Choroid plexus epithelial cell (primary cell): ENCODE measurements at regions not wholly inside any gene's neighbourhood (a gene's known extent, or its start where the extent isn't known, plus 50 kb on each side); places are given as distances from the start of the nearest gene placed in this dataset.
A peak's percentile ranks its signal among the peaks of the same experiment; 100 is the strongest.
"Not testable (repeated sequence)": the region's sequence is repeated elsewhere in the genome, so short reads cannot be mapped to it uniquely, and the experiment has no call there.

ENCODE experiments used
- DNase-seq: peaks from one replicate; pipeline ENCODE4 v3.0.0-alpha.2; 2010; ENCODE audit warnings: low read depth
- H3K4me3 ChIP-seq: 2 replicates; pipeline ENCODE4 v1.5.1; 2011; ENCODE audit warnings: low read depth, mild to moderate bottlenecking, control low read depth, low read length, moderate library complexity
- TF ChIP-seq, protein P1 (sequence below): conservative IDR thresholded peaks from 2 replicates; pipeline ENCODE4 v1.5.1; 2011; ENCODE audit warnings: low read depth, mild to moderate bottlenecking, control low read depth, inconsistent platforms, low read length, moderate library complexity

DNA sequence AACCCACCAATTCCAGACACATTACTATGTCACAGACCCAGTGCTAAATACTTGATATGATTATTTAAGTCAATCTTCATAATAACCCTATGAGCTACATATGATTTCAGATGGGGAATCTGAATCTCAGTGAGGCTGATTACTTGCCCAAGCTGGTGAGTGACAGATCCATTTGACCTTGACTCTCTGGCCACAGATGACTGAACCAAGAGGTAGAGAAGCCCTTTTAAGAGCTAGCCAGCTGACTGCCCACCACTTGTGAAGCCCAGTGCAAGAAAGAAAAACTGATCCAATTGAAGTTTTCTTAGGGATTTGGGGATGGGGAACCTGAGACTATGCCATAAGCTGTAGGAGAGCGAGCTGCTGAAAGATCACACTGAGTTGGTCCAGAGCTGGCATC is 124.7 kb upstream of the SPATA12 start:
- TF ChIP-seq, protein P1, sequence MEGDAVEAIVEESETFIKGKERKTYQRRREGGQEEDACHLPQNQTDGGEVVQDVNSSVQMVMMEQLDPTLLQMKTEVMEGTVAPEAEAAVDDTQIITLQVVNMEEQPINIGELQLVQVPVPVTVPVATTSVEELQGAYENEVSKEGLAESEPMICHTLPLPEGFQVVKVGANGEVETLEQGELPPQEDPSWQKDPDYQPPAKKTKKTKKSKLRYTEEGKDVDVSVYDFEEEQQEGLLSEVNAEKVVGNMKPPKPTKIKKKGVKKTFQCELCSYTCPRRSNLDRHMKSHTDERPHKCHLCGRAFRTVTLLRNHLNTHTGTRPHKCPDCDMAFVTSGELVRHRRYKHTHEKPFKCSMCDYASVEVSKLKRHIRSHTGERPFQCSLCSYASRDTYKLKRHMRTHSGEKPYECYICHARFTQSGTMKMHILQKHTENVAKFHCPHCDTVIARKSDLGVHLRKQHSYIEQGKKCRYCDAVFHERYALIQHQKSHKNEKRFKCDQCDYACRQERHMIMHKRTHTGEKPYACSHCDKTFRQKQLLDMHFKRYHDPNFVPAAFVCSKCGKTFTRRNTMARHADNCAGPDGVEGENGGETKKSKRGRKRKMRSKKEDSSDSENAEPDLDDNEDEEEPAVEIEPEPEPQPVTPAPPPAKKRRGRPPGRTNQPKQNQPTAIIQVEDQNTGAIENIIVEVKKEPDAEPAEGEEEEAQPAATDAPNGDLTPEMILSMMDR = no peak
- DNase-seq = no peak

DNA sequence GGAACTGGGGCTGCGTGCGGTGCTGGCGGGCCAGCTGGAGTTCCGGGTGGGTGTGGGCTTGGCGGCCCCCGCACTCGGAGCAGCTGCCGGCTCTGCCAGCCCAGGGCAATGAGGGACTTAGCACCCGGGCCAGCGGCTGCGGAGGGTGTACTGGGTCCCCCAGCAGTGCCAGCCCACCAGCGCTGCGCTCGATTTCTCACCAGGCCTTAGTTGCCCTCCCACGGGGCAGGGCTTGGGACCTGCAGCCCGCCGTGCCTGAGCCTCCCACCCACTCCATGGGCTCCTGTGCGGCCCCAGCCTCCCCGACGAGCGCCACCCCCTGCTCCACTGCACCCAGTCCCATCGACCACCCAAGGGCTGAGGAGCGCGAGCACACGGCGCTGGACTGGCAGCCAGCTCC is 126.0 kb upstream of the SPATA12 start:
- not testable (repeated sequence) for DNase-seq, H3K4me3 ChIP-seq

More for the DNA sequence above, 124.7 kb upstream of the SPATA12 start:
- H3K4me3 ChIP-seq = no peak overlapping the region

DNA sequence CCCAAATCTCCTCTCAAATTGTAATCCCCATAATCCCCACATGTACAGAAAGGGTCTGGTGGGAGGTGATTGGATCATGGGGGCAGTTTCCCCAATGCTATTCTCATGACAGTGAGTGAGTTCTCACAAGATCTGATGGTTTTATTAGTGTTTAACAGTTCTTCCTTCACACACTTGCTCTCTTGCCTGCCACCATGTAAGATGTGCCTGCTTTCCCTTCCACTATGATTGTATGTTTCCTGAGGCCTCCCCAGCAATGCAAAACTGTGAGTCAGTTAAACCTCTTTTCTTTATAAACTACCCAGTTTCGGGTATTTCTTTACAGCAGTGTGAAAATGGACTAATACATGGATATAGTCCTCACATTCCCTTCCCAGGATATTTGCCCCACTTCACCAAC is 126.7 kb upstream of the SPATA12 start:
- DNase-seq = no peak
- TF ChIP-seq, protein P1 = no peak
- no peak overlapping the region for H3K4me3 ChIP-seq

DNA sequence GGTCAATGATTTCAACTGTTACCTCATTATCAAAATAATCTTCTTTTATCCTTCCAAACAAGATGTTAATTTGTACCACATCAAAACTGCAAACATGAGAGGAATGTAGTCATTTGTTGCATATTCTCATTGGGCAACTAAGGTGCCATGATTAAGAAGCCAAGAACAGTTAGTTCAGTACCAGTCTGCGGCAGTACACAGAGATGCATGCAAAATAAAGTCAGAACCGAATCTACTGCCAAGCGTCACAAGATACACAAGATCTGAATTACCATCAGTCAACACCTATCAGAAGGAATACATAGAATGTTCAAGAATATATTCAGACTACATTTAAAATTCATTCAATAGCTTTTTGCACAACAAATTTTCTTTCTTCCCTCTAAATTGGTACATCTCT is 127.6 kb upstream of the SPATA12 start:
- no peak overlapping the region for H3K4me3 ChIP-seq
- peak; percentile 21 for DNase-seq
- TF ChIP-seq, protein P1 = no peak

DNA sequence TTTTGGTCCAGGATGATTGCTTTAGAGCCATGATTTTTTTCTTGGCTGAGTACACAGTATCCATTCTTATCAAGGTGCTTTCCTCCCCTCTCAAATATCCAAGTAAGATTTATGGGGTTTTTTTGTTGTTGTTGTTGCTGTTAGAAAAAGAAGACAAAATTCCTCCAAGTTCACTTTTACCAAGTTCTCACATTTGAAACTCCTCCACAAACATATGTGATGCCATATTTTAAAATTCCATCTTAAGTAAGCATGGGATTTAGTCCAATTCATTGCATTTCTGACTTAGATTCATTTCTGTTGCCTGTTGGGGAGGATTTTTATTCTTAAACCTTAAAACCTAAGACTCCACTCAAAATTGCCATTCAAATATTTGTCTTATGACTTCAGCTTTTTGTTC is 128.6 kb upstream of the SPATA12 start:
- TF ChIP-seq, protein P1 = no peak
- no peak overlapping the region for H3K4me3 ChIP-seq

DNA sequence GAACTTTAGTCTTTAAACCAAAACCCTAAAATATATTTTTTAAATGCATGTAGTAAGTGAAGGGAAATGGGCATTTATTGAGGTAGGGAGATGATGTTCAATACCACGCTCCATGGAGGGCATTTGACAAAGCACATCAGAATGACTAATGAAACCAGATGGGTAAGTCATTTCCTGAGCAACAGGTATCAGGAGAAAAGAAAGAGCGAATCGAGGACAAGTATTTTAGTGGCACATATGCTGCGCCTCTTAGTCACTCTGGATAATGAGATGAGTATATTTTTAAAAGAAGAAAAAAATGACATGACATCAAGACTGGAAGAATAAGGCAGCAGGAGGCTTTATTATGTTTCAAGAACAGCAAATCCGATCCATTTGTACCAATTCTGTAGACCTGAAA is 129.0 kb upstream of the ARHGEF3 start:
- DNase-seq = no peak
- TF ChIP-seq, protein P1 = no peak

More for the DNA sequence above, 128.6 kb upstream of the SPATA12 start:
- DNase-seq = no peak

DNA sequence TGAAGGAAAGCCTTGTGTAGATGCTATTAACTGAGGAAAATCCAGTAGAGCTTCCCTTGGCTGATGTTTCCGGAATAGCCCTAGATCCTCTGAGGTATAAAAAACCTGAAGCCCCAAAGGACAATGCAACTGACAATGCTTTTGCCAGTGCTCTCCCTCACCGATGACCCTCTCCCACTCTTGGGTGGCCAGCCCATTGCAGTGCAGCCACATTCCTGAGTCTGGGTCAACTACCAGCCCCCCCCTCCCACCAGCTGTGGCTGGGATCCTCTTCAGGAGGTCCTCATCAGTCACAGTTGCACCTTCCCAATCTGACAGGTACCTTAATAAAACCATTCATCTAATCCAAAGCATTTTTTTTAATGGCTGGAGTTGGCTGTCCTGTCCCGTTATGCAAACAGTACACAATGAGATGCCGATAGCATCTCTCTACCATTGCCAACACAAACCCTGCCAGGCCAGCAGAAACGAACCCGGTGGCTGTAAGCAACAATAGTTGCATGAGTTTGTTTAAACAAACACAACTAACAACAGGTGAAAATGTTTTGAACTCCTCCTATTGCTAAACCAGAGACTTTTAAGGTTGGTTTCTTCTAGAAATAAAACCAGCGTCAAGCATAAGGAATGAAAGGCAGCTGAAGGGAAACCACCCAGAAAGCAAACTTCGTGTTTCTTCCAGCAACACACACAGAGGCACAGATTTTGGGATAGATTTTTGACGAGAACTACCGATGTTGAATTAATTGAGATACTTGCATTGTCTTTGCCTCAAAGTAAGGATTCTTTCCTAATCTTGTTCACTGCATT is 128.3 kb upstream of the ARHGEF3 start:
- H3K4me3 ChIP-seq = no peak overlapping the region
- DNase-seq = no peak
- TF ChIP-seq, protein P1 = no peak

More for the DNA sequence above, 129.0 kb upstream of the ARHGEF3 start:
- H3K4me3 ChIP-seq = no peak overlapping the region
